GM21447 (cell line): ENCODE measurements at regions not wholly inside any gene's neighbourhood (a gene's known extent, or its start where the extent isn't known, plus 50 kb on each side); places are given as distances from the start of the nearest gene placed in this dataset.
"Not testable (repeated sequence)": the region's sequence is repeated elsewhere in the genome, so short reads cannot be mapped to it uniquely, and the experiment has no call there.

Source experiments
- ATAC-seq: cut with Tn5 transposase; IDR thresholded peaks from one replicate; pipeline ENCODE4 v1.9.1; 2021; ENCODE audit not compliant: unreplicated experiment

DNA sequence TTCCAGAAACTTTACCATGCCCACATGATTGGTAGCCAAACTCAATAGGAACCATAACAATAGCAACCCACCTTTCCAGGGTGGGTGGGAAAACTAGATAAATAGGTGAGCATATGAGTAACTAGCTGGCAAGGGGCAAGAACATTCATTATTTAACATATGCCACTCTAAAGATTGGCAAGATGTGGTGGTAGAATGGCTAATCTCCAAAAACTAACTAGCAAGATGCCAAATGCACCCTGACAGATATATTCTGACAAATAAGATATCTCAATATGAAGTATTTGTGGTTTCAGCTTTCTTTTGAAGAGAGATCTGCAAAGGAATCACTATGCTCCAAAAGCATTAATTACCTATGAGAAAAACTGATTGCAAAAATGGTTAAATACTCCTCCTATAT, 895.6 kb downstream of the TLE1 start:
- no peak for ATAC-seq

DNA sequence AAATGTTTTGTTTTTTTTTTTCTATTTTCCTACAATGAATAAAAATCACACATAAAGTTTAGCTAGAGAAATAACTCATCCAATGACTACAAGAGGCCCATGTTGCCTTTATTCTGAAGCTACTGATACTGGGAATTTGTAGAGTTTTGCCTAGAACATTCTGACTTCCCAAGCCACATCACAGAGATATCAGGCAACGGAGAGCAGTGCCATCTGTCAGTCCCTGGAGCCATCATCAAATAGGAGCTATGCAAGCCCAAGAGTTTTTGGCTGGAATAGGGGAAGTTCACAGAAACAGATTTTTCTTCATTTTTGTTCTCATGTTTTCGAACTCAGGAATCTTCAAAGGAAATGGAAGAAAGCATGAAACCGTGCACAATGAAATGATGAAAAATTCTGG, 896.6 kb downstream of the TLE1 start:
- no peak for ATAC-seq

DNA sequence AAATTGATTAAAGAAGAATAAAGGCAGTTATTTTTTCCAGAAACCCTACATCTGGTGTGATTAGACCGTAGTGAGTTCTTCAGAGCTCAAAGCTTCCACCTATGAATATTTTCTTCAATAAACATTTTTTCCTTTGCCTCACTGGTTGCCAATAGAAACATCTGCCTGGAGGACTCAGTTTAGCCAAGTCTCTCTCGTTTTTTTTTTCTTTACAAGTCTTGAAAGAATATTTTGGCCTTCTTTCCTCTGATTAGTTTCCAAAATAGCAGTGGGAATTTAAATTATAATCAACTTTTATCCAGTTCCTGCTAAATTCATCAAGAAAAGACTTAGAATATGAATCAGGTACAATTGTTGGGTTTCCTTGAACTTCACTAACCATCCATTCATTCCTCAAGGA, 897.5 kb downstream of the TLE1 start:
- ATAC-seq = no peak

- no peak for ATAC-seq
Measured at GRCh38 chr9:80790764-80791163, 898.6 kb downstream of the TLE1 start.

DNA sequence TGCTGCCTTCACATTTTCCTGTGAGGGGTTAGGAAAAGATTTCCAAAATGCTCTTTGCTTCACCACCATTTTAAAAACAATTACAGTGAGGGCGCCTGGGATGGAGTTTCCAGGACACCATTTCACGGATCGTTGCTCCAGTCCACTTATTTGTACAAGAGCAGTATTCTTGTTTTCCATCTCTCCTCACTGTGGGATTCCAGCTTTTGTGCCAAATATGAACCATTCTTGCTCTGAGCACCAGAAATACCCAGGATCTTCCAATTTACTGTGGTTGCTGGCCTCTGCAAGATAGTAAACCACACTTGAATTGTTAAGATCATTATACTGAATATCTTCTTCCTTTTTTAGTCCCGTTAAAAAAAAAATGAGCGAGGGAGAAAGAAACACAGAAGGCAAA, 899.5 kb downstream of the TLE1 start:
- no peak for ATAC-seq

GRCh38 chr9:80787636-80788035, 901.7 kb downstream of the TLE1 start:
- no peak for ATAC-seq

- ATAC-seq = no peak
Measured at GRCh38 chr9:80784647-80785046, 904.7 kb downstream of the TLE1 start.

GRCh38 chr9:80775971-80776370, 913.4 kb downstream of the TLE1 start:
- ATAC-seq = no peak

GRCh38 chr9:80775530-80775929, 913.8 kb downstream of the TLE1 start:
- ATAC-seq = no peak

DNA sequence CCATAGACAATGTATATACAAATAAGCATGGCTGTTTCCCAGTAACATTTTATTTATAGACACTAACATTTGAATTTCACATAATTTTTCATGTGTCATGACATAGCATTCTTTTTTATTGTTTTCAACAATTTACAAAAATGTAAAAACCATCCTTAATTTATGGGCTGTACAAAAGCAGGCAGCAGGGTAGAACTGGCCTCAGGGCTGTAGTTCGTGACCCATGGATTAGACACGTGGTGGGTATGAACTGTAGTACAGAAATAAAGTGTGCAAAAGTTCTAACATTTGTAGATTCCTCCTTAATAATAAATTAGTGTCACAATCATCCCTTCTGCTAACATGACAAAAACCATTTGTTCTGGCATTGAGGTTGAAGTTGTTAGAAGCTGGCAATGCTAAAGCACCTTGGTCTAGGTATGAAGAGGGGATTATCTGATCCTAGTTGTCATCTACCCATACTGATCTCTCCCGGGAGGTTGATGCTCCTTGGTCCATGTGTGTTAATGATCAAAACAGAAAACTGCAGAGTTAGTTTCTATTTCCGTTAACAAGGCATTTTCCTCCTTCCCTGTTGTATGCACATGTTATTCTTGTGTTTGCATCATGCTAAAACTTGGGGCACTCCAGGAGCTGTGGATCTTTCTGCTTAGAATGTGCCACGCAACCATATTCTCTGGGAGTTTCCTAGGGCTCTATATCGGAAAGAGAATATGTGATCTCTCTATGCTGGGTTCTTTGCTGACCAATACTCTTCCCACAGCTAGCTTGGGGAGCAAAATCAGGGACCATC, 917.6 kb downstream of the TLE1 start:
- no peak for ATAC-seq

DNA sequence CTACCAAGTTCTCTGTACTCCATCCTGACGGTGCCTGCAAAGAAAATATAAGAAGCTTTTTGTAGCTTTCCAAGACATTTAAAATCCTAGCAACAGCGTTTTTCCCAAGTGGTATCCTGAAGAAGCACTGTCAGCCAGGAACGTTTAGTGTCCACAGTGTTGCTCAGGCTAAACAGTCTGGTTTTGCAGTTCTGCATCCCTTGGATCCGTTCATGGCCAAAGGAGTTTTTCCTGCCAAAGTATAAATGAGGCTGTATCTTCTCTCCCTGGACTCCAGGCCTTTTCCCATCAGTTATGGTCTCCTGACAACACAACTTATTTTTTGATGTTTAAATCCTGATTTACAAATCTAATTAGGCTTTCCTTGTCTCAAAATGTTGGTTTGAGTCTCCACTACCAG, 925.8 kb downstream of the TLE1 start:
- no peak for ATAC-seq

DNA sequence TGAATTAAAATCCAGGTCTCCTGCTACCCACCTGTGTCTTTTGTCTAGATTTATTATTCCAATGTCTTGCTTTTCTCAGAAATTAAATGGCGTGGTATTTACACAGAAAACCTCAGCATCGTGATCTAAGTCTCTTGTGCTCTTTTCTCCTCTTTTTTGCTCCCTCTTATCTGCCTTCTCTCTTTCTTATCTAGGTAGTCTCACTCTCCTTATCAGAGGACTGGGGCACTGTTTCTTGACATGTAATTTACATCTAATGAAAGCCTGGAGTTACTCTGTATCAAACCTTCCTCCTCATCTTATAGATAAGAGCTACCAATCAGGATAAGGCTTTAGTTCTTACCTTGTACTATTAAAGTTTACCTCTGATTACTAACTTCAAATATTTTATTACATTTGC, 933.8 kb downstream of the TLE1 start:
- no peak for ATAC-seq

DNA sequence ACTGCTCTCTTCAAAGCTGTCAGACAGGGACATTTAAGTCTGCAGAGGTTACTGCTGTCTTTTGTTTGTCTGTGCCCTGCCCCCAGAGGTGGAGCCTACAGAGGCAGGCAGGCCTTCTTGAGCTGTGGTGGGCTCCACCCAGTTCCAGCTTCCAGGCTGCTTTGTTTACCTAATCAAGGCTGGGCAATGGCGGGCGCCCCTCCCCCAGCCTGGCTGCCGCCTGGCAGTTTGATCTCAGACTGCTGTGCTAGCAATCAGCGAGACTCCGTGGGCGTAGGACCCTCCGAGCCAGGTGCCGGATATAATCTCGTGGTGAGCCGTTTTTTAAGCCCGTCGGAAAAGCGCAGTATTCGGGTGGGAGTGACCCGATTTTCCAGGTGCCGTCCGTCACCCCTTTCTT, 942.3 kb downstream of the TLE1 start:
- not testable (repeated sequence) for ATAC-seq

GRCh38 chr9:80732506-80732905, 956.8 kb downstream of the TLE1 start:
- no peak for ATAC-seq

DNA sequence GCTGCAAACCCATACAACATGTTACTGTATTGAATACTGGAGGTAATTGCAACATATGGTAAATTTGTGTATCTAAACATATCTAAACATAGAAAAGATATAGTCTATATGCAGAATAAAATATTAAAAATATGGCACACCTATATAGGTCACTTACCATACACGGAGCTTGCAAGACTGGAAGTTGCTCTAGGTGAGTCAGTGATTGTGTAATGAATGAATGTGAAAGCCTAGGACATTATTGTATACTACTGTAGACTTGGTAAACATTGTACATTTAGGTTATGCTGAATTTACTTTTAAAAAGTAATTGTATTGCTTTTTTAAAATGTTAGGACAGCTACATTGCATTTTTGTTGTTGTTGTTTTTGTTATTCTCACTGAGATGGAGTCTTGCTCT, 968.8 kb downstream of the TLE1 start:
- ATAC-seq = no peak

DNA sequence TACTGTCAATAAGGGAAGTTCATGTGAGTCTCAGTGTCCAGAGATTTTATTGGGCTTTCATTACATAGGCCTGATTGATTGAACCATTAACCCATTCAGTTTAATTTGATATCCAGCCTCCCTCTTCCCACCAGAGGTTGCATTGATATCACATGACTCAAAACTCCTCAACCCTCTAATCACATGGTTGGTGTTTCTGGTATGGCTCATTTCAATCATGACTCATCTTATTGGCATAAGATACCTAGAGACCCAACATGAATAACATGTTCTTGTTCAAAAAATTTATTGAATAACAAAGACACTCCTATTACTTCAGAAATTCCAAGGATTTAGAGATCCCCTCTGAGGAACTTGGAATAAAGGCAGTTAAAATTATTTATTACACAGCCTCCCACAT, 982.2 kb downstream of the TLE1 start:
- ATAC-seq = no peak

DNA sequence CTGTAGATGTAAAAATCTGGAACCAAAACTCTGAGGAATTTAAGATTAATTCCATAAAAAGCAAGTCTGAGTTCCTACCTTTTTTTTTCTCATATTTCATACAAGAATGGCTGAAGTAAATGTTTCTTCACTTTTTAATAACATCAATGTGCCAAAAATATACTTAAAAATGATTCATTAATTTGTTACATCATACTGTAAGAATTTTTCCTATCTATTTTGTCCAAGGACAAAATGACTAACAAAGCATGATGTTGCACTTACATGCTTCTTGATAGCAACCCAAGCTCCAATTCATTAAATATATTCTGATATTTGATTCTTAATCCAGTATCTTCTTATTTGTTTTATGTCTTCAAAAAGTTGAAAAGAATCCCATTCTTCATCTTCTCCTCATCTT, 988.3 kb downstream of the TLE1 start:
- no peak for ATAC-seq

- ATAC-seq = no peak
Measured at GRCh38 chr9:80699511-80699998, 989.8 kb downstream of the TLE1 start.

DNA sequence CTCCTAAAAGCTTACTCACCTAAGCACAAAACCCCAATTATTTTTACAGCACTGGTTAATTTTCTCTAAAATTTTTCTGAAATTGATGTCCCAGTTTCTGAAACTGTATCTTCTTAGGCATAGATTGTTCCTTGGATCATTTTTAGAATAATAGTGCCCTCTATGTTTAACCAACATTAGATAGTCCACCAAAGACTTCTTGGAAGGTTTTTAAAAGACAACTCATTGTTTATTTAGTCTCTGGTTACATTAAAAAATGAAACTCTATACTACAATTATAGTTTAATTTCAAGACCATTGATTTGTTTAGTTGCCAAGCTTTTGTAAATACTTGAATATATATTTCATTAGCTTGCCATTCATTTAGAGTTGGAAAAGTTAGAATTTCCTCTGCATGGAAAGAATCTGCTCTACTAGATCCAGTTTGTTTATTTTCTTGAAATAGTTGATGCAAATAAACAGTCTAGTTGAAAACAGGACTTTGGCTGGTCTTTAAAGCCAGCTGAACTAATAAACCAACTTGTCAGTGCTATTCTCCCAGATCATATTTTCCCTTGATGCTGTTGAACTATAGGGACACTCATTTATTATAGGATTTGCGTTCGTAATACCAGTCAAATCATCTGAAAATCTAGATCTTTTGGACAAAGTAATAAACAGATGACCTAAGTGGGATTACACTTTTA, 990.5 kb downstream of the TLE1 start:
- ATAC-seq = no peak

GRCh38 chr9:80692751-80693150, 996.6 kb downstream of the TLE1 start:
- no peak for ATAC-seq

DNA sequence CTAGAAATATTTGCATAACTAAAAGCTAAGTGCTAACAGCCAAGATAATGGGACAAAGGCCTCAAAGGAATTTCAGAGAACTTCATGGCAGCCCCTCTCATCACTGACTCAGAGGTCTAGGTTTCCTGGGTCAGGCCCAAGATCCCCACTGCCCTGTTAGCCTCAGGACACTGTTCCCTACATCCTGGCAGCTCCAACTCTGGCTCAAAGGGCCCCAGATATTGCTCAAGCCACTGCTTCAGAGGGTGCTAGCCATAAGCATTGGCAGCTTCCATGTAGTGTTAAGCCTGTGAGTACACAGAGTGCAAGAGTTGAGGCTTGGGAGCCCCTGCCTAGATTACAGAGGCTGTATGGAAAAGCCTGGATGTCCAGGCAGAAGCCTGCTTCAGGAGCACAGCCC, 998.1 kb downstream of the TLE1 start:
- ATAC-seq = no peak

GRCh38 chr9:80690349-80690939, 998.9 kb downstream of the TLE1 start:
- no peak for ATAC-seq
